ENCODE measurements at regions not wholly inside any gene's neighbourhood (a gene's known extent, or its start where the extent isn't known, plus 50 kb on each side); places are given as distances from the start of the nearest gene placed in this dataset.

DNA sequence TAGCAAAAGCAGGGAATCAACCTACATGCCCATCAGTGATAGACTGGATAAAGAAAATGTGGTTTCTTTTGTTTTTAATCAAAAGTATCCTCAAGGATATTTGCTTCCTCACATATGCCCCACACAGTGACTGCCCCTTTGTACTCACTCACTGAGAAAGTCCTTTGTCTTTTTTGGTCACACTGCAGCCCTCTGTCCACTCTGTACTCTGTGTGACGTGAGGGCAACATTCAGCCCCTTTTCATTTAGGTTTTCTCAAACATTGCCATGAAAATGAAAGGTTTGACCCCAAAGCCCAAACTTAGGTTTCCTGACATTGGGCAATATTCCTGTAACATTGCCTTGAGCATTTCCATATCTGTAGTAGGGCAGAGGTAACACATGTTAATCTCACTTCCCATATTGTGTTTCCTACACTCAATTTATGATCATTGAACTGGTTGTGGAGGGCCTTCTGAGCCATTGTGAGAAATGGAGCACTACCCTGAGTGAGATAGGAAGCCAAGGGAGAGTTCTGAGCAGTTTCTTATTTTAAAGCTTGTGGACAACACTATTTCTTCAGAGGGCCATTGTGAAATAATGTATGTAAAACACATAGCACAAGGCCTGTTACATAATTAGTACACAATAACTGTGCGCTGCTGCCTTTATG, 501.9 kb upstream of the C1orf87 start:
- Histone ChIP-seq H3K79me1 (ENCODE audit: insufficient read depth, low read depth, low read length, poor library complexity, severe bottlenecking) (no peaks in the 10 kb centered on the region), H4K91ac (ENCODE audit: insufficient read length, low read depth, low read length) (no peak overlapping the region), H2BK12ac (ENCODE audit: insufficient read length, low read depth, low read length) (no peak overlapping the region), H3K4ac (ENCODE audit: low read depth, low read length) (no peak overlapping the region), H3T11ph (ENCODE audit: low read length) (no peak overlapping the region), H3K9me3 (ENCODE audit: control insufficient read depth, low read depth, low read length) (no peaks in the 10 kb centered on the region), H2BK15ac (ENCODE audit: low read depth, low read length) (no peak overlapping the region), H2BK120ac (ENCODE audit: low read depth, low read length, poor library complexity, severe bottlenecking) (no peak overlapping the region), H2AFZ (ENCODE audit: low read length) (no peak overlapping the region), H3K14ac (ENCODE audit: insufficient read depth, low read length) (no peak overlapping the region), H4K5ac (ENCODE audit: insufficient read length, low read depth, low read length) (no peak overlapping the region), H3K27ac (ENCODE audit: insufficient read length, low read depth, low read length) (no peak overlapping the region), H3K56ac (ENCODE audit: insufficient read length, low read depth, low read length) (no peak overlapping the region), H2AK5ac (ENCODE audit: insufficient read length, low read length) (no peak overlapping the region), H3K18ac (ENCODE audit: insufficient read length, low read depth, low read length) (no peak overlapping the region), H4K8ac (replicated peaks; ENCODE audit: insufficient read length, low read depth, low read length) (no peak overlapping the region), H3K23ac (ENCODE audit: insufficient read length, low read depth, low read length) (no peak overlapping the region), H3K4me1 (ENCODE audit: insufficient read depth, low read length) (peaks cover 4% of the 10 kb centered on the region; the same call in 1 of the 2 replicates), H3K4me2 (ENCODE audit: insufficient read depth, insufficient read length, low read length) (no peak overlapping the region), H3K9ac (ENCODE audit: extremely low read depth, insufficient read length, low read length) (no peak overlapping the region), H3K79me2 (ENCODE audit: insufficient read depth, low read length) (no peaks in the 10 kb centered on the region), H2BK20ac (ENCODE audit: low read depth, low read length, poor library complexity, severe bottlenecking) (no peak overlapping the region), H2BK5ac (ENCODE audit: insufficient read length, low read length) (no peak overlapping the region), H4K20me1 (ENCODE audit: control insufficient read depth, insufficient read depth, insufficient read length) (no peaks in the 10 kb centered on the region), H3K23me2 (ENCODE audit: insufficient read length, low read depth, low read length, poor library complexity, severe bottlenecking) (no peaks in the 10 kb centered on the region), H3K27me3 (ENCODE audit: insufficient read depth, low read length) (no peaks in the 10 kb centered on the region)
- H3K4me3 Mint-ChIP-seq = no peak overlapping the region
- no peak overlapping the region for H3K27ac Mint-ChIP-seq
- WGBS (ENCODE audit: extremely low coverage, insufficient read length, low lambda C conversion rate) = no CpG with 5 or more reads among the region's 2 CpGs
- no peaks in the 10 kb centered on the region for H3K27me3 Mint-ChIP-seq (ENCODE audit: low read depth)
- H3K4me1 Mint-ChIP-seq = peaks cover 6 to 15% of the 10 kb centered on the region in 2 experiments; a peak in 2 of 4 replicates
- no peaks in the 10 kb centered on the region for H3K9me3 Mint-ChIP-seq
- no peak for DNase-seq
- no peaks in the 10 kb centered on the region for H3K36me3 Mint-ChIP-seq (ENCODE audit: insufficient read depth in 1 of 3, low read depth in 3 of 3)
- TF ChIP-seq, protein P1, sequence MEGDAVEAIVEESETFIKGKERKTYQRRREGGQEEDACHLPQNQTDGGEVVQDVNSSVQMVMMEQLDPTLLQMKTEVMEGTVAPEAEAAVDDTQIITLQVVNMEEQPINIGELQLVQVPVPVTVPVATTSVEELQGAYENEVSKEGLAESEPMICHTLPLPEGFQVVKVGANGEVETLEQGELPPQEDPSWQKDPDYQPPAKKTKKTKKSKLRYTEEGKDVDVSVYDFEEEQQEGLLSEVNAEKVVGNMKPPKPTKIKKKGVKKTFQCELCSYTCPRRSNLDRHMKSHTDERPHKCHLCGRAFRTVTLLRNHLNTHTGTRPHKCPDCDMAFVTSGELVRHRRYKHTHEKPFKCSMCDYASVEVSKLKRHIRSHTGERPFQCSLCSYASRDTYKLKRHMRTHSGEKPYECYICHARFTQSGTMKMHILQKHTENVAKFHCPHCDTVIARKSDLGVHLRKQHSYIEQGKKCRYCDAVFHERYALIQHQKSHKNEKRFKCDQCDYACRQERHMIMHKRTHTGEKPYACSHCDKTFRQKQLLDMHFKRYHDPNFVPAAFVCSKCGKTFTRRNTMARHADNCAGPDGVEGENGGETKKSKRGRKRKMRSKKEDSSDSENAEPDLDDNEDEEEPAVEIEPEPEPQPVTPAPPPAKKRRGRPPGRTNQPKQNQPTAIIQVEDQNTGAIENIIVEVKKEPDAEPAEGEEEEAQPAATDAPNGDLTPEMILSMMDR (conservative IDR thresholded peaks at IDR 0.05) = no peak
